ENCODE measurements at regions not wholly inside any gene's neighbourhood (a gene's known extent, or its start where the extent isn't known, plus 50 kb on each side); places are given as distances from the start of the nearest gene placed in this dataset.

- ChIA-PET CTCF (no interaction called here), POLR2A (no interaction called here)
- Histone ChIP-seq H3K27me3 (ENCODE audit: control insufficient read depth in 2 of 2, insufficient read depth in 2 of 2, low read length in 2 of 2) (no peaks in the 10 kb centered on the region), H3K4me3 (replicated peaks in 1 of 3; ENCODE audit: insufficient read depth in 1 of 3, low read depth in 1 of 3, low read length in 3 of 3) (no peak overlapping the region), H3K4me2 (ENCODE audit: insufficient read depth, low read length) (no peak overlapping the region), H4K20me1 (replicated peaks; ENCODE audit: control insufficient read depth, extremely low read depth, insufficient read depth, low read length) (no peaks in the 10 kb centered on the region), H3K4me1 (ENCODE audit: control insufficient read depth, extremely low read depth, insufficient read depth, low read length) (no peaks in the 10 kb centered on the region), H2AFZ (ENCODE audit: low read depth, low read length) (no peak overlapping the region), H3K9me1 (replicated peaks; ENCODE audit: control insufficient read depth, extremely low read depth, insufficient read depth, low read length) (no peaks in the 10 kb centered on the region), H3K27ac (ENCODE audit: insufficient read depth, low read depth, low read length) (no peak overlapping the region), H3K9ac (replicated peaks; ENCODE audit: extremely low read depth, insufficient read depth, low read length) (no peak overlapping the region), H3K9me3 (replicated peaks; ENCODE audit: control insufficient read depth, insufficient read depth, low read length) (no peaks in the 10 kb centered on the region), H3K79me2 (ENCODE audit: control insufficient read depth, insufficient read depth, low read length) (no peaks in the 10 kb centered on the region), H3K36me3 (ENCODE audit: control insufficient read depth in 2 of 2, extremely low read depth in 1 of 2, insufficient read depth in 2 of 2, low read length in 2 of 2) (no peaks in the 10 kb centered on the region)
- dilution Hi-C loops (cut with MboI; ENCODE audit: extremely low pct_ligation_motif_present, low sequenced_read_pairs) (no loop called here), intact Hi-C loops (cut with micrococcal nuclease) (no loop called here)
- no peak for DNase-seq (ENCODE audit: low read depth, low spot score)
- BruUV-seq (replicated peaks): no TSS peak
- FAIRE-seq: no peak
- TF ChIP-seq MAX (IDR thresholded peaks at IDR 0.05; ENCODE audit: insufficient read depth, insufficient read length): no peak
- TF ChIP-seq GATA2 (IDR thresholded peaks at IDR 0.05; ENCODE audit: insufficient read depth, insufficient read length, low read depth, low read length): no peak
- TF ChIP-seq EZH2 (IDR thresholded peaks at IDR 0.05; ENCODE audit: borderline replicate concordance, low read depth, low read length, severe bottlenecking): no peak
- TF ChIP-seq FOS (IDR thresholded peaks at IDR 0.05; ENCODE audit: borderline replicate concordance, insufficient read depth, low read length): no peak
- no peak for TF ChIP-seq POLR2AphosphoS5 (IDR thresholded peaks at IDR 0.05; ENCODE audit: insufficient read depth, low read depth, low read length)
- no peak for TF ChIP-seq POLR2A (IDR thresholded peaks at IDR 0.05; ENCODE audit: low read depth, low read length)
- TF ChIP-seq MYC (IDR thresholded peaks at IDR 0.05; ENCODE audit: low read depth, low read length): no peak
- TF ChIP-seq JUN (IDR thresholded peaks at IDR 0.05; ENCODE audit: borderline replicate concordance, insufficient read depth, insufficient read length, low read depth): no peak
- TF ChIP-seq CTCF (IDR thresholded peaks at IDR 0.05; ENCODE audit: extremely low read depth in 1 of 2, insufficient read depth in 1 of 2, low read depth in 1 of 2, low read length in 2 of 2): no peak
Measured at GRCh38 chr9:29556746-29557145, 1983.5 kb upstream of the C9orf72 start.
